ENCODE measurements at regions not wholly inside any gene's neighbourhood (a gene's known extent, or its start where the extent isn't known, plus 50 kb on each side); places are given as distances from the start of the nearest gene placed in this dataset.

GRCh38 chr5:14011089-14012020 is 66.9 kb upstream of the DNAH5 start:
- peak; percentile 96 to 99 (median 97) for DNase-seq

DNA sequence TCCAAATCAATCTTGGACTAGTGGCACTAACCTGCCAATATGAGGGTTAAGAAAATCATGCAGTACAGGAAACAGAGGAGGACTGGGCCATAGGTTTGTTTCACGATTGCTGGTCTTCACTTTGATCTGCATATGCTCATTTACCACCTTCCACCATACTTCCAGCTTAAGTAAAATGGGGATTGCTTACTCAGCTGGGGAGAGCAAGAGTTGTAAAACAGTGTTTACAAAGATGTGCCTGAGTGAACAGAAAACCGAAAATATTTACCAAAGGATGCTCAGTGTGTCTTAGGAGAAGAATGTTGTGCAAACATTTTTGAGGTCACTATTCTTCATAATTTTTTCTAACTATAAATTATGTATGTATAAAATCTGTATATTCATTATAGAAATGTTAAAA is 65.1 kb upstream of the DNAH5 start:
- peak in 2 of 3 experiments; percentile 34 to 45 for DNase-seq

GRCh38 chr5:14008819-14009311 is 64.4 kb upstream of the DNAH5 start:
- peak in 1 of 3 experiments; percentile 17 for DNase-seq

DNA sequence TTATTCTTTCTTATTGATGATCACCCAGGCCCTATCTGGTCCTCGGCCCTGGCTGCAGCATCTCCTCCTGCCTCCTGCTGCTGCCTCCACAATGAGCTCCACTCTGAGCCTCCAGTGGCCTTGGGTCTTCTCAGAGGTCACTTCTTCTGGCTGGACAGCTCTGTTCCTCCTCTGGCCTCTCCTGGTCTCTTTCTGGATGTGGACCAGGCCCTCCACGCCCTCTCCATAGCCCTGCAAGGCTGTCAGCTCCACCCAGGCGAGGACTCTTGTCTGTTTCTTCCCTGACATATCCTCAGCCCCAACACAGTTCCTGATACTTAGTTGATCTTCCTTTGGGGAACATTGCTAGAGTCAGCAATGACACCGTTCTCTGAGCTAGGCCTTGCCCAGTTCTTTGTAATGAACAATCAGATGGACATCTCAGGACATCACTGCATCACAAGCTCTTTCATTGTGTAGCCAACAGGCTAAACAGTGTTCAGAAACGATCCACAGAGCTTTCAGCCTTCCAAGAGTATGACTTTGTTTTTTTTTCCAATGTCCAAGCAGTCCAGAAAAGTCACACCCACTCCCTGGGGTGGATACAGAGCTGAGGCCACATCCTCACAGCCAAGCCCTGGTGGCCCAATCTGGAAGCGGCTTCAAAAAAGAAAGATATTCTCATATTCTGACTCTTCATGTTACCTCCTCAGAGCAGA is 62.5 kb upstream of the DNAH5 start:
- no peak for DNase-seq

GRCh38 chr5:14004598-14005394 is 60.3 kb upstream of the DNAH5 start:
- no peak for DNase-seq

- no peak for DNase-seq
Measured at GRCh38 chr5:14003936-14004335, 59.4 kb upstream of the DNAH5 start.

GRCh38 chr5:14003513-14003912 is 59.0 kb upstream of the DNAH5 start:
- no peak for DNase-seq

GRCh38 chr5:13998254-13998653 is 53.8 kb upstream of the DNAH5 start:
- DNase-seq, result no peak

- DNase-seq, result no peak
Measured at GRCh38 chr5:13997514-13997913, 53.0 kb upstream of the DNAH5 start.

DNA sequence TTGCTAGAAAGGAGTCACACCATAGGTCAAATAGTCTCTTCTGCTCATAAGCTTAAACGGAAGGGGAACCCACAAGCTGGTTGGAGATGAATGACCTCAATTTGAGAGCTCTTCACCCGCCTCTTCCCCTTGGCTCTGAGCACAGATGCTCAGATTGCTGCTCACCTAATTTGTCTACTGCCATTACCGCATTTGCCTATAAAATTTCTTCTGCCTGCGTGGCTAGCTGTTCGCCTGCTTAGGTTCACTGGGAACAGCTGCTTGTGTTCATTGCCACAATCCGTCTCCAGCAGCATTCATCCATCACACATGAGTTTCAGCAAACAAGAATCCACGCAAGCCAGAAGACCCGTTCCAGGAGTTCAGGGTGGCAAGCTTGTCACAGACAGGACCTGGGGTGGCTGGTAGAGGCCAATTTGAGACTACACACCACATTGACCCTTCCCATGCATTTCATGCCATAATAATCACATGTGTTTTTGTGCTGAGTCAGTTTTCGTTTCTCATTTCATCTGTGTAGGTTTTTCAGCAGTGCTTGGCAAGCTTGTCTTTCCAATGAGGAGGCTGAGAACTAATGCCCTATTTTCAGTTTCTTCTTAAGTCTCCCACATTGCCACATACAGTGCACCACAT is 50.2 kb upstream of the DNAH5 start:
- DNase-seq, result peak in 2 of 3 experiments; percentile 18 to 83
